ENCODE measurements at regions not wholly inside any gene's neighbourhood (a gene's known extent, or its start where the extent isn't known, plus 50 kb on each side); places are given as distances from the start of the nearest gene placed in this dataset.

DNA sequence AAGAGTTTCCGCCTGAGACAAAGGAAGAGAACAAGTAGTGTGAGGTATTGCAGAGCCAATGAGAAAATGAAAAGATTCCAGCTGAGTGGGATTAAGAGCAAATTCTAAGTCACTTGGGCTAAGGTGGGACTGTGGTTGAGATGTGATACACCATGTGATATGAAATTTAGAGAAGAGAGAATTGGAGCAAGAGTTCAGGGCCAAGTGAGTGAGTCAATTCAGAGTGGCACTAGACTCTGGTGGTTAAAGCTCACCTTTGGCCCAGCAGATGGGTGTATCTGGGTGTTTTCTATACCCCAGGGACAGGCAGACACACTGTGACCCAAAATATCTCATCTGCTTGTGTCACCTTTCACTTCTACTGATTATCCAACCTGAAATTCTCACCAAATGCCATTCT, 368.1 kb downstream of the KCNN2 start:
- no peak for TF ChIP-seq POLR2A (IDR thresholded peaks at IDR 0.05)
- TF ChIP-seq, protein P1, sequence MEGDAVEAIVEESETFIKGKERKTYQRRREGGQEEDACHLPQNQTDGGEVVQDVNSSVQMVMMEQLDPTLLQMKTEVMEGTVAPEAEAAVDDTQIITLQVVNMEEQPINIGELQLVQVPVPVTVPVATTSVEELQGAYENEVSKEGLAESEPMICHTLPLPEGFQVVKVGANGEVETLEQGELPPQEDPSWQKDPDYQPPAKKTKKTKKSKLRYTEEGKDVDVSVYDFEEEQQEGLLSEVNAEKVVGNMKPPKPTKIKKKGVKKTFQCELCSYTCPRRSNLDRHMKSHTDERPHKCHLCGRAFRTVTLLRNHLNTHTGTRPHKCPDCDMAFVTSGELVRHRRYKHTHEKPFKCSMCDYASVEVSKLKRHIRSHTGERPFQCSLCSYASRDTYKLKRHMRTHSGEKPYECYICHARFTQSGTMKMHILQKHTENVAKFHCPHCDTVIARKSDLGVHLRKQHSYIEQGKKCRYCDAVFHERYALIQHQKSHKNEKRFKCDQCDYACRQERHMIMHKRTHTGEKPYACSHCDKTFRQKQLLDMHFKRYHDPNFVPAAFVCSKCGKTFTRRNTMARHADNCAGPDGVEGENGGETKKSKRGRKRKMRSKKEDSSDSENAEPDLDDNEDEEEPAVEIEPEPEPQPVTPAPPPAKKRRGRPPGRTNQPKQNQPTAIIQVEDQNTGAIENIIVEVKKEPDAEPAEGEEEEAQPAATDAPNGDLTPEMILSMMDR (IDR thresholded peaks at IDR 0.05) = no peak
